Esophagus (tissue), 2 donors: ENCODE measurements at regions not wholly inside any gene's neighbourhood (a gene's known extent, or its start where the extent isn't known, plus 50 kb on each side); places are given as distances from the start of the nearest gene placed in this dataset.

Source experiments
- H3K27ac ChIP-seq, 2 donors: one replicate each; pipeline ENCODE4 v1.5.1; 2013; ENCODE audit warnings: low read depth in 2 of 2, mild to moderate bottlenecking in 2 of 2, inconsistent platforms in 1 of 2, low read length in 1 of 2, moderate library complexity in 1 of 2
- H3K27me3 ChIP-seq, 2 donors: one replicate each; pipeline ENCODE4 v1.6.1; 2013; ENCODE audit warnings: low read length in 2 of 2, control low read depth in 1 of 2, mild to moderate bottlenecking in 1 of 2; ENCODE audit not compliant: insufficient read depth in 2 of 2, control insufficient read depth in 1 of 2
- H3K36me3 ChIP-seq, 2 donors: one replicate each; pipeline ENCODE4 v1.6.1; 2013; ENCODE audit warnings: low read length in 1 of 2; ENCODE audit not compliant: control insufficient read depth in 2 of 2, insufficient read depth in 2 of 2
- H3K4me1 ChIP-seq, 2 donors: one replicate each; pipeline ENCODE4 v1.6.1; 2013; ENCODE audit warnings: low read length in 1 of 2; ENCODE audit not compliant: control insufficient read depth in 2 of 2, insufficient read depth in 2 of 2
- H3K4me3 ChIP-seq, 2 donors: one replicate each; pipeline ENCODE4 v1.5.1; 2013; ENCODE audit warnings: low read length in 2 of 2, mild to moderate bottlenecking in 2 of 2, low read depth in 1 of 2, moderate library complexity in 1 of 2
- H3K9me3 ChIP-seq, 2 donors: one replicate each; pipeline ENCODE4 v1.6.1; 2013; ENCODE audit warnings: mild to moderate bottlenecking in 2 of 2, low read depth in 1 of 2, low read length in 1 of 2, moderate library complexity in 1 of 2; ENCODE audit not compliant: control insufficient read depth in 2 of 2, insufficient read depth in 1 of 2
- WGBS, 2 donors: extraction: QIAGEN DNeasy Blood & Tissue Kit; methylation state at CpG; one replicate each; pipeline ENCODE4 v1.1.7; 2013; 5-methylcytosine and 5-hydroxymethylcytosine counted together
- donor health status: healthy with polysubstance abuse.
- donor health status: Bipolar disorder and iron deficiency.

GRCh38 chr13:107095876-107096275 is 527.9 kb upstream of the ARGLU1 start:
- 86 to 90% methylated on average over 2 of the region's 2 CpGs for WGBS, 2 donors
- Histone ChIP-seq H3K27me3 (no peaks in the 10 kb centered on the region), H3K4me1 (no peaks in the 10 kb centered on the region), H3K9me3 (no peaks in the 10 kb centered on the region), H3K27ac (no peak overlapping the region), H3K36me3 (no peaks in the 10 kb centered on the region), H3K4me3 (no peak overlapping the region)

DNA sequence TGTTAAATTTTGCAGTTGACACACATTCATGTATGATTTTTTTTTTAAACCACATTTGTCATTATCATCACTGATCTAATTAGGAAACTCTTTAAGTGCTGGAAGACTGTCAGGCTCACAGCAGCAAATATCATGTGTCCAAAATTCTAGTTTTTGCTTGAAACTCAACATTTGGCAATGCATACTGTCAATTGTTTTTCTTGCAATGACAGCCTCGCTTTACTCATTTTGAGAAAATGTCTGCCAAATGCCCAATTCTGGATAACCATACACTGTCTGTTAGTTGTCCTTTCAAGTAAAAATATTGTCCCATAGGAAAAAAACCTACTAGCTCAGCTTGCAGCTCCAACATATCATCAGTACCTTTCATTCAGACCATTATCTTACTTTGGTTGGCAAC is 523.9 kb upstream of the ARGLU1 start:
- no peak overlapping the region for H3K4me3 ChIP-seq
- H3K27me3 ChIP-seq, result no peaks in the 10 kb centered on the region
- no peaks in the 10 kb centered on the region for H3K9me3 ChIP-seq
- 83 to 87% methylated on average over 1 of the region's 1 CpG for WGBS, 2 donors
- H3K36me3 ChIP-seq, result no peaks in the 10 kb centered on the region
- H3K27ac ChIP-seq, result no peak overlapping the region
- H3K4me1 ChIP-seq, result no peaks in the 10 kb centered on the region

DNA sequence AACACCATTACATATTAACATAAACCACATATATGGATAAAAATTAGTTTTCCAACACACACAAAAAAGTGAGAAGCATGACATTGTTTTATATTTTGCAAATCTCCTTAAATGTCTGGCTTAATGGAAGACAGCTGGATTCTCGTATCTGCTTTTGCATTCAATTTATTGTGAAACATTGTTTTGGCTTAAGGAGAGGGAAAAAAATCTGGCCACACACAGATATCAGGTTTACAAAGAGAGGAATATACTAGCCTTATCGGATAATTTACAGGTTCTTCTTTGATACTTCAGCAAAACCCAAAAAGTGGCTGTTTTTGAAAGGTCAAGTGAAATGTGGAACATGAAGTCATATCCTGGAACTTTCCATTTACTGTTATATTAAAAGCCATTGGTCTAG is 523.5 kb upstream of the ARGLU1 start:
- Histone ChIP-seq H3K27ac (no peak overlapping the region), H3K27me3 (no peaks in the 10 kb centered on the region), H3K36me3 (no peaks in the 10 kb centered on the region), H3K4me1 (no peaks in the 10 kb centered on the region), H3K9me3 (no peaks in the 10 kb centered on the region), H3K4me3 (no peak overlapping the region)
- 69 to 86% methylated on average over 2 of the region's 2 CpGs for WGBS, 2 donors

- H3K9me3 ChIP-seq, result no peaks in the 10 kb centered on the region
- H3K27me3 ChIP-seq, result no peaks in the 10 kb centered on the region
- no peak overlapping the region for H3K27ac ChIP-seq
- 66 to 75% methylated on average over 1 of the region's 1 CpG for WGBS, 2 donors
- no peak overlapping the region for H3K4me3 ChIP-seq
- no peaks in the 10 kb centered on the region for H3K36me3 ChIP-seq
- H3K4me1 ChIP-seq, result no peaks in the 10 kb centered on the region
Observed at GRCh38 chr13:107088061-107088460, 520.1 kb upstream of the ARGLU1 start.

DNA sequence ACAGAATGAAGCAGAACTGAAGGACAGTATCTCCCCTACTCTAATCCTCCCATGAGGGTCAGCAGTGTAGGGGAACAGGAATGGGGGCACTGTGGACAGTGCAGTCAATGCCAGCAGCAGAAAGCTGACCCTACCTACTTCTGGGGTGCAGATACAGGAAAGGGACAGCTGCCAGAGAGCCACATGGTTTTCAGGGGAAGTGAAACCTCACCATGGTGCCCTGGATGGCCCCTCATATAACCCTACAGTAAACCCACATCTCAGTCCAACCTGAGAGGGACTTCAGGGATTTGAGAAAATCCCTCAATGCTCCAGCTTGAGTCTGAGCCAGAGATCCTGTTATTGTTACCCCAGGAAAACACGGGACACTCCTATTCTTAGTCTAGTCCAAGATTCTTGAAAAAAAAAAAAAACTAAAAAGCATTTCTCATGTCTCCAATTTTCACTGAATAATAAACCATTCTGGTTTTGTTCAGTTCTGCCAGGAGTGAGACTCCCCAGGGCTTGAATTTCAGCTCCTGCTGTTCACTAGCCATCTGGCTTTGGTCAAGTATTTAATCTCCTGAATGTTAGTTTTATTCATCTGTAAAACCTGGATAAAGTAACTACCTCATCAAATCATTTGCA is 511.6 kb upstream of the ARGLU1 start:
- WGBS, 2 donors, result 26 to 38% methylated on average over 1 of the region's 1 CpG
- Histone ChIP-seq H3K4me3 (no peak overlapping the region), H3K27ac (no peak overlapping the region), H3K27me3 (peaks cover 0 to 2% of the 10 kb centered on the region in 2 donors), H3K4me1 (no peaks in the 10 kb centered on the region), H3K9me3 (peaks cover 0 to 6% of the 10 kb centered on the region in 2 donors), H3K36me3 (no peaks in the 10 kb centered on the region)

GRCh38 chr13:107078229-107078765 is 510.4 kb upstream of the ARGLU1 start:
- Histone ChIP-seq H3K4me1 (no peaks in the 10 kb centered on the region), H3K4me3 (no peak overlapping the region), H3K27me3 (peaks cover 0 to 2% of the 10 kb centered on the region in 2 donors), H3K36me3 (no peaks in the 10 kb centered on the region), H3K9me3 (peaks cover 0 to 10% of the 10 kb centered on the region in 2 donors), H3K27ac (no peak overlapping the region)
- WGBS, 2 donors, result 56 to 65% methylated on average over 6 of the region's 6 CpGs

GRCh38 chr13:107076801-107077200 is 508.9 kb upstream of the ARGLU1 start:
- WGBS, 2 donors, result 46% methylated on average over 3 of the region's 3 CpGs
- Histone ChIP-seq H3K4me3 (no peak overlapping the region), H3K27me3 (peaks cover 0 to 2% of the 10 kb centered on the region in 2 donors), H3K9me3 (peaks cover 0 to 10% of the 10 kb centered on the region in 2 donors), H3K4me1 (no peaks in the 10 kb centered on the region), H3K36me3 (no peaks in the 10 kb centered on the region), H3K27ac (no peak overlapping the region)

- Histone ChIP-seq H3K27ac (no peak overlapping the region), H3K4me3 (no peak overlapping the region), H3K36me3 (no peaks in the 10 kb centered on the region), H3K4me1 (no peaks in the 10 kb centered on the region), H3K9me3 (peaks cover 0 to 8% of the 10 kb centered on the region in 2 donors), H3K27me3 (peaks cover 0 to under 1% of the 10 kb centered on the region in 2 donors)
- 83 to 87% methylated on average over 6 of the region's 6 CpGs for WGBS, 2 donors
Observed at GRCh38 chr13:107075576-107075975, 507.6 kb upstream of the ARGLU1 start.

DNA sequence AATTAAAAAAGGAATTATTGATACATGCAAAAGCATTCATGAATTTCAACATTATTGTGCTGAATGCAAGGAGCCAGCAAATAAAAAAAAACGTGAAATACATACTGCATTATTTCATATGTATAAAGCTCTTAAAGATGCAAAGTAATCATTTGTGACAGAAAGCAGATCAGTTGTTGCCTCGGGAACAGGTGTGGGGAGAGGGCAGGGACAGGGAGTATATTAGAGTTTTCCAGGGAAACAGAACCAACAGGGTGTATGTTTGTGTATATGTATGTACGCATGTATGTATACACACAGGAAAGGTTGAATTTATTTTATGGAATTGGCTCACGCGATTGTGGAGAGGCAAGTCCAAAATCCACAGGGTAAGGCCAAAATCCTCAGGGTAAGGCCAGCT is 502.9 kb upstream of the ARGLU1 start:
- H3K4me1 ChIP-seq, result no peaks in the 10 kb centered on the region
- H3K4me3 ChIP-seq, result no peak overlapping the region
- no peaks in the 10 kb centered on the region for H3K27me3 ChIP-seq
- no peaks in the 10 kb centered on the region for H3K36me3 ChIP-seq
- peaks cover 0 to 6% of the 10 kb centered on the region in 2 donors for H3K9me3 ChIP-seq
- 68 to 87% methylated on average over 5 of the region's 5 CpGs for WGBS, 2 donors
- H3K27ac ChIP-seq, result no peak overlapping the region

DNA sequence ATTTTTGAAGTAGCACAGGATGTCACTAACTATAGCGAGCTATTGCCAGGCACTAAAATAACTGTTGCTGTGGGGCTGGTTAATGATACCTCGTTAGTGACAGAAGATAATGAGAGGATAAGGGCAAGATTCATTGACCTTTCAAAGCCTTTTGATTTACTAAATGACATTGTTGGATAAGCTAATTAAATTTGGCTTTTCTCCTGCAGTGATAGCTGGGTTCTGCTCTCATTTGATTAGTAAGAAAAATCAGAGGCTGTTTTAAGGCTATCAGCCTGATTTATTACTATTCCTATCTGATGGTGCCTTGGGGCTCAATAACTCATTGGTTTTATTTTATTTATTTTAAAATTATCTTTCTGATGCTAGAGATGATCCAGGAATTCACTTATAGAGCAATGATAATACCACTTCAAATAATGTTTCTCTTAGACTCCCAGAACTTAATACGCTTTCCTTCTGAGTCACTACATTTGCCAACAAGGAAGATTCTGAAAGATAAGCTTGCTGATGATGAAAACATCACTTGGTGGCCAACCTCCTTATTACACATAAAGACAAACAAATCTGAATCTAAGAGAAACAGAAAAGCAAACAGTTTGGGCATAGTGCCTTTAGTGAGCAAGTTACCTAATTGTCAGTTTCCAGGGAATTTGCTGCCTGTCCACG is 501.3 kb upstream of the ARGLU1 start:
- Histone ChIP-seq H3K4me3 (no peak overlapping the region), H3K27me3 (no peaks in the 10 kb centered on the region), H3K4me1 (no peaks in the 10 kb centered on the region), H3K36me3 (no peaks in the 10 kb centered on the region), H3K27ac (no peak overlapping the region), H3K9me3 (peaks cover 0 to 3% of the 10 kb centered on the region in 2 donors)
- WGBS, 2 donors, result 57 to 64% methylated on average over 4 of the region's 4 CpGs
